HUES64 (cell line): ENCODE measurements at regions not wholly inside any gene's neighbourhood (a gene's known extent, or its start where the extent isn't known, plus 50 kb on each side); places are given as distances from the start of the nearest gene placed in this dataset.

Experiments used
- H3K27ac ChIP-seq: 2 replicates; pipeline ENCODE4 v1.7.0; 2013; ENCODE audit warnings: low read depth, low read length, inconsistent platforms
- H3K27me3 ChIP-seq: 2 replicates; pipeline ENCODE4 v1.6.1; 2013; ENCODE audit warnings: mild to moderate bottlenecking, low read length; ENCODE audit not compliant: insufficient read depth
- H3K36me3 ChIP-seq: 2 replicates; pipeline ENCODE4 v1.6.1; 2013; ENCODE audit warnings: mild to moderate bottlenecking, low read length; ENCODE audit not compliant: insufficient read depth
- H3K4me1 ChIP-seq: 2 replicates; pipeline ENCODE4 v1.6.1; 2013; ENCODE audit warnings: mild to moderate bottlenecking, low read length, moderate library complexity; ENCODE audit not compliant: insufficient read depth
- H3K4me3 ChIP-seq: 2 replicates; pipeline ENCODE4 v1.5.1; 2013; ENCODE audit warnings: mild to moderate bottlenecking, low read length, moderate library complexity
- H3K9ac ChIP-seq: 2 replicates; pipeline ENCODE4 v1.6.1; 2013; ENCODE audit warnings: mild to moderate bottlenecking, low read depth, low read length
- H3K9me3 ChIP-seq: 2 replicates; pipeline ENCODE4 v1.6.1; 2013; ENCODE audit warnings: low read depth, low read length; ENCODE audit not compliant: insufficient read depth
- WGBS: fragments of 150-250, 120-280 bp; methylation state at CpG from one replicate; pipeline ENCODE4 v1.1.7; 2013; ENCODE audit warnings: missing lambda C conversion rate; 5-methylcytosine and 5-hydroxymethylcytosine counted together

- 54% methylated on average over 20 of the region's 22 CpGs for WGBS
- no peak overlapping the region for H3K4me3 ChIP-seq
- H3K4me1 ChIP-seq = no peaks in the 10 kb centered on the region
- H3K27me3 ChIP-seq = no peaks in the 10 kb centered on the region
- no peak overlapping the region for H3K27ac ChIP-seq
- H3K36me3 ChIP-seq = no peaks in the 10 kb centered on the region
- H3K9me3 ChIP-seq = peaks cover 10% of the 10 kb centered on the region
- H3K9ac ChIP-seq = no peak overlapping the region
Measured at GRCh38 chrX:727738-728621, 97.4 kb downstream of the SHOX start.

- H3K36me3 ChIP-seq = no peaks in the 10 kb centered on the region
- WGBS = 95% methylated on average over 9 of the region's 9 CpGs
- H3K9me3 ChIP-seq = peaks cover 10% of the 10 kb centered on the region
Measured at GRCh38 chrX:725971-726370, 95.4 kb downstream of the SHOX start.

GRCh38 chrX:724256-724655, 93.7 kb downstream of the SHOX start:
- Histone ChIP-seq H3K9ac (no peak overlapping the region), H3K27ac (no peak overlapping the region), H3K27me3 (no peaks in the 10 kb centered on the region), H3K36me3 (no peaks in the 10 kb centered on the region), H3K4me1 (no peaks in the 10 kb centered on the region), H3K9me3 (peaks cover 10% of the 10 kb centered on the region), H3K4me3 (no peak overlapping the region)
- 95% methylated on average over 4 of the region's 4 CpGs for WGBS

More at GRCh38 chrX:725971-726370, 95.4 kb downstream of the SHOX start:
- Histone ChIP-seq H3K27me3 (no peaks in the 10 kb centered on the region), H3K4me3 (no peak overlapping the region), H3K4me1 (no peaks in the 10 kb centered on the region), H3K9ac (no peak overlapping the region), H3K27ac (no peak overlapping the region)

- Histone ChIP-seq H3K36me3 (no peaks in the 10 kb centered on the region), H3K27me3 (no peaks in the 10 kb centered on the region), H3K4me3 (no peak overlapping the region), H3K27ac (no peak overlapping the region), H3K9ac (no peak overlapping the region), H3K4me1 (no peaks in the 10 kb centered on the region), H3K9me3 (peaks cover 10% of the 10 kb centered on the region)
- 78% methylated on average over 6 of the region's 6 CpGs for WGBS
Measured at GRCh38 chrX:723781-724180, 93.2 kb downstream of the SHOX start.

- H3K9ac ChIP-seq = no peak overlapping the region
- H3K4me1 ChIP-seq = no peaks in the 10 kb centered on the region
- H3K4me3 ChIP-seq = no peak overlapping the region
- peaks cover 18% of the 10 kb centered on the region for H3K9me3 ChIP-seq
- no peak overlapping the region for H3K27ac ChIP-seq
- H3K27me3 ChIP-seq = no peaks in the 10 kb centered on the region
- H3K36me3 ChIP-seq = no peaks in the 10 kb centered on the region
- 93% methylated on average over 14 of the region's 14 CpGs for WGBS
Measured at GRCh38 chrX:721354-721753, 90.8 kb downstream of the SHOX start.

- 94% methylated on average over 9 of the region's 9 CpGs for WGBS
- Histone ChIP-seq H3K9ac (no peak overlapping the region), H3K36me3 (no peaks in the 10 kb centered on the region), H3K9me3 (peaks cover 15% of the 10 kb centered on the region), H3K27ac (no peak overlapping the region), H3K27me3 (no peaks in the 10 kb centered on the region), H3K4me1 (no peaks in the 10 kb centered on the region), H3K4me3 (no peak overlapping the region)
Measured at GRCh38 chrX:720825-721224, 90.2 kb downstream of the SHOX start.

GRCh38 chrX:720250-720649, 89.7 kb downstream of the SHOX start:
- Histone ChIP-seq H3K36me3 (no peaks in the 10 kb centered on the region), H3K4me3 (no peak overlapping the region), H3K27me3 (no peaks in the 10 kb centered on the region), H3K9me3 (peaks cover 15% of the 10 kb centered on the region), H3K4me1 (no peaks in the 10 kb centered on the region), H3K27ac (no peak overlapping the region), H3K9ac (no peak overlapping the region)
- WGBS = 86% methylated on average over 5 of the region's 5 CpGs

GRCh38 chrX:716136-716535, 85.5 kb downstream of the SHOX start:
- H3K4me1 ChIP-seq = peaks cover 7% of the 10 kb centered on the region
- H3K9ac ChIP-seq = no peak overlapping the region
- no peaks in the 10 kb centered on the region for H3K27me3 ChIP-seq
- H3K4me3 ChIP-seq = no peak overlapping the region
- no peak overlapping the region for H3K27ac ChIP-seq
- H3K36me3 ChIP-seq = no peaks in the 10 kb centered on the region
- 68% methylated on average over 3 of the region's 3 CpGs for WGBS
- H3K9me3 ChIP-seq = peaks cover 24% of the 10 kb centered on the region

- Histone ChIP-seq H3K9me3 (peaks cover 24% of the 10 kb centered on the region), H3K27ac (no peak overlapping the region), H3K4me3 (no peak overlapping the region), H3K9ac (no peak overlapping the region), H3K27me3 (no peaks in the 10 kb centered on the region), H3K36me3 (no peaks in the 10 kb centered on the region), H3K4me1 (peaks cover 7% of the 10 kb centered on the region)
- WGBS = 82% methylated on average over 6 of the region's 6 CpGs
Measured at GRCh38 chrX:714131-714530, 83.5 kb downstream of the SHOX start.
